H1 (cell line): ENCODE measurements at regions not wholly inside any gene's neighbourhood (a gene's known extent, or its start where the extent isn't known, plus 50 kb on each side); places are given as distances from the start of the nearest gene placed in this dataset.

ENCODE experiments used
- CHD7 ChIP-seq: fragments of 300-600 bp; sonication (generic); IDR thresholded peaks from 2 replicates; pipeline ENCODE4 v1.7.1; 2012; ENCODE audit warnings: low read length, moderate library complexity, mild to moderate bottlenecking, inconsistent platforms; ENCODE audit not compliant: insufficient replicate concordance

- TF ChIP-seq CHD7, result no peak
Measured at GRCh38 chr4:181548873-181549575, 694.2 kb upstream of the TENM3 start (continued).
